ENCODE measurements at regions not wholly inside any gene's neighbourhood (a gene's known extent, or its start where the extent isn't known, plus 50 kb on each side); places are given as distances from the start of the nearest gene placed in this dataset.

DNA sequence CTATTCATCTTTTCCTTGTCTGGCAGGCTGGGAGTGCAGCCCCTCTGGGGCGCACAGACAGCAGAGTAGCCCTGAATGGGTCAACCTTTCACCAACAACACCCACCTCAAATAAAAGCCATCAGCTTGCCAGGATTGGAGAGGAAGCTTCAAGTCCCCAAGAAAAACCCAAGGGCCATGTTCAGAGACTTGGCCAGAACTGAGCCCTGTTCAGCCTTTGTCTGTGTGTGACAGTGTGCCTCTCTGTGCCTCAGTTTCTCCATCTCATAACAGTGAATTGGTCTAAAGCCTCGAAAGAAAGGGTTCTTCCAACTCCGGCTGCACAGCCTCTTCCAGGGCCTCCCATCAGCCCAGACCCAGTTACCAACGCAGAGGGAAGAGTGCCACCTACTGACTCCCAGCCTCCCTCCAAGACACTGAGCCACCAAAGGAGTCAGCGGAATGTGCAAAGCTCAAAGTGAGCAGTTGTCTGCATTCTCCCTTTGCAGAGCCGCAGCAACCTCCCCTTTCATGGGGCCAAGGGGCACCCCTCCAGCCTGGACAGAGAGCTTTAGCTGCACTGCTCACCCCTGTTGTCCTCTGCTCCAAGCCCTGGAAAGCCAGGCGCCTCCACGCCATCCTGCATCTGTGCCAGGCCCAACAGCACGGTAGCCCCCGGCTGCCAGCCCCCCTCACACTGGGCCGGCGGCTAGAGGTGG is 82.7 kb upstream of the TOP1 start (continued):
- no peak; the same call in 1 of the 2 replicates for TF ChIP-seq ZNF253 (CRISPR knock-in tag; IDR thresholded peaks at IDR 0.05; ENCODE audit: borderline replicate concordance)
- TF ChIP-seq ZFP36 (IDR thresholded peaks at IDR 0.05; ENCODE audit: borderline replicate concordance, low read depth, low read length, partially characterized antibody), result no peak
- no peak for TF ChIP-seq KLF9 (CRISPR knock-in tag; IDR thresholded peaks at IDR 0.05; ENCODE audit: low read depth)
- TF ChIP-seq, protein P1, sequence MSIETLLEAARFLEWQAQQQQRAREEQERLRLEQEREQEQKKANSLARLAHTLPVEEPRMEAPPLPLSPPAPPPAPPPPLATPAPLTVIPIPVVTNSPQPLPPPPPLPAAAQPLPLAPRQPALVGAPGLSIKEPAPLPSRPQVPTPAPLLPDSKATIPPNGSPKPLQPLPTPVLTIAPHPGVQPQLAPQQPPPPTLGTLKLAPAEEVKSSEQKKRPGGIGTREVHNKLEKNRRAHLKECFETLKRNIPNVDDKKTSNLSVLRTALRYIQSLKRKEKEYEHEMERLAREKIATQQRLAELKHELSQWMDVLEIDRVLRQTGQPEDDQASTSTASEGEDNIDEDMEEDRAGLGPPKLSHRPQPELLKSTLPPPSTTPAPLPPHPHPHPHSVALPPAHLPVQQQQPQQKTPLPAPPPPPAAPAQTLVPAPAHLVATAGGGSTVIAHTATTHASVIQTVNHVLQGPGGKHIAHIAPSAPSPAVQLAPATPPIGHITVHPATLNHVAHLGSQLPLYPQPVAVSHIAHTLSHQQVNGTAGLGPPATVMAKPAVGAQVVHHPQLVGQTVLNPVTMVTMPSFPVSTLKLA (IDR thresholded peaks at IDR 0.05), result no peak
- peak; percentile 28; the same call in 1 of the 2 replicates for TF ChIP-seq ZNF136 (CRISPR knock-in tag; IDR thresholded peaks at IDR 0.05; ENCODE audit: low read depth)
- TF ChIP-seq, protein P2, sequence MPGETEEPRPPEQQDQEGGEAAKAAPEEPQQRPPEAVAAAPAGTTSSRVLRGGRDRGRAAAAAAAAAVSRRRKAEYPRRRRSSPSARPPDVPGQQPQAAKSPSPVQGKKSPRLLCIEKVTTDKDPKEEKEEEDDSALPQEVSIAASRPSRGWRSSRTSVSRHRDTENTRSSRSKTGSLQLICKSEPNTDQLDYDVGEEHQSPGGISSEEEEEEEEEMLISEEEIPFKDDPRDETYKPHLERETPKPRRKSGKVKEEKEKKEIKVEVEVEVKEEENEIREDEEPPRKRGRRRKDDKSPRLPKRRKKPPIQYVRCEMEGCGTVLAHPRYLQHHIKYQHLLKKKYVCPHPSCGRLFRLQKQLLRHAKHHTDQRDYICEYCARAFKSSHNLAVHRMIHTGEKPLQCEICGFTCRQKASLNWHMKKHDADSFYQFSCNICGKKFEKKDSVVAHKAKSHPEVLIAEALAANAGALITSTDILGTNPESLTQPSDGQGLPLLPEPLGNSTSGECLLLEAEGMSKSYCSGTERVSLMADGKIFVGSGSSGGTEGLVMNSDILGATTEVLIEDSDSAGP (CRISPR knock-in tag; IDR thresholded peaks at IDR 0.05; ENCODE audit: borderline replicate concordance), result peak; percentile 14; the same call in 1 of the 2 replicates
- no peak for TF ChIP-seq ZFP82 (CRISPR knock-in tag; IDR thresholded peaks at IDR 0.05; ENCODE audit: borderline replicate concordance)
- TF ChIP-seq ATF7-NPFF (CRISPR knock-in tag; IDR thresholded peaks at IDR 0.05; ENCODE audit: low read depth), result no peak
- TF ChIP-seq ATM (IDR thresholded peaks at IDR 0.05; ENCODE audit: borderline replicate concordance), result no peak
- TF ChIP-seq ZNF644 (CRISPR knock-in tag; IDR thresholded peaks at IDR 0.05; ENCODE audit: low read depth), result peak; percentile 36; the same call in 1 of the 2 replicates
- peak; percentile 56; the same call in 1 of the 2 replicates for TF ChIP-seq ZNF619 (CRISPR knock-in tag; IDR thresholded peaks at IDR 0.05)
- TF ChIP-seq ZMYM4 (CRISPR knock-in tag; IDR thresholded peaks at IDR 0.05), result no peak
- TF ChIP-seq ZNF124 (CRISPR knock-in tag; IDR thresholded peaks at IDR 0.05), result peak; percentile 46; the same call in 1 of the 2 replicates
- no peak for TF ChIP-seq ZSCAN22 (CRISPR knock-in tag; IDR thresholded peaks at IDR 0.05)
- no peak for TF ChIP-seq SP1 (IDR thresholded peaks at IDR 0.05)
- TF ChIP-seq SP1 (CRISPR knock-in tag; IDR thresholded peaks at IDR 0.05), result no peak
- no peak; the same call in 1 of the 2 replicates for TF ChIP-seq BHLHE40 (IDR thresholded peaks at IDR 0.05; ENCODE audit: low read length)
- TF ChIP-seq, protein P3, sequence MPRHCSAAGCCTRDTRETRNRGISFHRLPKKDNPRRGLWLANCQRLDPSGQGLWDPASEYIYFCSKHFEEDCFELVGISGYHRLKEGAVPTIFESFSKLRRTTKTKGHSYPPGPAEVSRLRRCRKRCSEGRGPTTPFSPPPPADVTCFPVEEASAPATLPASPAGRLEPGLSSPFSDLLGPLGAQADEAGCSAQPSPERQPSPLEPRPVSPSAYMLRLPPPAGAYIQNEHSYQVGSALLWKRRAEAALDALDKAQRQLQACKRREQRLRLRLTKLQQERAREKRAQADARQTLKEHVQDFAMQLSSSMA (CRISPR knock-in tag; IDR thresholded peaks at IDR 0.05), result no peak
- TF ChIP-seq, protein P4, sequence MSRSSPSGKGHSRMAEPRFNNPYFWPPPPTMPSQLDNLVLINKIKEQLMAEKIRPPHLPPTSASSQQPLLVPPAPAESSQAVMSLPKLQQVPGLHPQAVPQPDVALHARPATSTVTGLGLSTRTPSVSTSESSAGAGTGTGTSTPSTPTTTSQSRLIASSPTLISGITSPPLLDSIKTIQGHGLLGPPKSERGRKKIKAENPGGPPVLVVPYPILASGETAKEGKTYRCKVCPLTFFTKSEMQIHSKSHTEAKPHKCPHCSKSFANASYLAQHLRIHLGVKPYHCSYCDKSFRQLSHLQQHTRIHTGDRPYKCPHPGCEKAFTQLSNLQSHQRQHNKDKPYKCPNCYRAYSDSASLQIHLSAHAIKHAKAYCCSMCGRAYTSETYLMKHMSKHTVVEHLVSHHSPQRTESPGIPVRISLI (CRISPR knock-in tag; IDR thresholded peaks at IDR 0.05; ENCODE audit: borderline replicate concordance), result no peak
- TF ChIP-seq, protein P5, sequence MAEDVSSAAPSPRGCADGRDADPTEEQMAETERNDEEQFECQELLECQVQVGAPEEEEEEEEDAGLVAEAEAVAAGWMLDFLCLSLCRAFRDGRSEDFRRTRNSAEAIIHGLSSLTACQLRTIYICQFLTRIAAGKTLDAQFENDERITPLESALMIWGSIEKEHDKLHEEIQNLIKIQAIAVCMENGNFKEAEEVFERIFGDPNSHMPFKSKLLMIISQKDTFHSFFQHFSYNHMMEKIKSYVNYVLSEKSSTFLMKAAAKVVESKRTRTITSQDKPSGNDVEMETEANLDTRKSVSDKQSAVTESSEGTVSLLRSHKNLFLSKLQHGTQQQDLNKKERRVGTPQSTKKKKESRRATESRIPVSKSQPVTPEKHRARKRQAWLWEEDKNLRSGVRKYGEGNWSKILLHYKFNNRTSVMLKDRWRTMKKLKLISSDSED (CRISPR knock-in tag; IDR thresholded peaks at IDR 0.05), result no peak
- TF ChIP-seq PHF5A (CRISPR knock-in tag; IDR thresholded peaks at IDR 0.05; ENCODE audit: low read depth, unreplicated experiment), result no peak
- no peak for TF ChIP-seq HDAC1 (CRISPR knock-in tag; IDR thresholded peaks at IDR 0.05)
- no peak for TF ChIP-seq TARDBP (CRISPR knock-in tag; IDR thresholded peaks at IDR 0.05)
